AG04449 (cell line): ENCODE measurements at regions not wholly inside any gene's neighbourhood (a gene's known extent, or its start where the extent isn't known, plus 50 kb on each side); places are given as distances from the start of the nearest gene placed in this dataset.

Experiments
- CTCF ChIA-PET: fragments of 350-600 bp; formaldehyde crosslinking; extraction: SDS; loops from one replicate; lab custom pipeline; 2021; ENCODE audit warnings: antibody characterized with exemption; lab: Yijun Ruan, JAX
- POLR2A ChIA-PET: fragments of 400-600, 350-600 bp; formaldehyde crosslinking; extraction: SDS; loops from one replicate; lab custom pipeline; 2020; ENCODE audit warnings: antibody characterized with exemption, inconsistent platforms; lab: Yijun Ruan, JAX
- DNase-seq: peaks from one replicate; pipeline ENCODE4 v3.0.0-alpha.2; 2010; ENCODE audit warnings: low read depth, low spot score
- H3K4me3 ChIP-seq: 2 replicates; pipeline ENCODE4 v1.5.1; 2011; ENCODE audit warnings: low read depth, mild to moderate bottlenecking, control low read depth, low read length
- TF ChIP-seq, protein P1 (sequence below): IDR thresholded peaks from one replicate; pipeline ENCODE4 v1.5.1; 2011; ENCODE audit warnings: mild to moderate bottlenecking, moderate library complexity, low read length, control low read depth, inconsistent platforms; ENCODE audit not compliant: insufficient read depth; ENCODE audit errors: missing control alignments

DNA sequence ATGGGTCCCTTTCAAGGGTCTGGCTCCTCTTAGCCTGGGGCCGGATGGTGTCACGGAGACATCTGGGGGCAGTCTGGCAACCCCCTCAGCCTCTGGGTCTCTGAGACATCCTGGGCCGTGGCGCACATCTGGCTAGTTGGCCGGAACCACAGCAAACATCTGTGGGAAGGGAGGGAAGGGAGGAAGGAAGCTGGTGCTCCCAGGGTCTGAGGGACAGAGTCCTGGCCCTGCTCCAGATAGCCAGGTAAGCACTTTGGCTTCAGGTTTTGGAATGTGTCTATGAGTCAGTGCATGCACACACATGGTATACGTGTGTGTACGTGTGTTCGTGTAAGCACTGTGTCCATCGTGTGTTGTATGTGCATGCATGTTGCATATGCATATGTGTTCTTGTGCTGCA, 225.1 kb downstream of the MN1 start:
- TF ChIP-seq, protein P1, sequence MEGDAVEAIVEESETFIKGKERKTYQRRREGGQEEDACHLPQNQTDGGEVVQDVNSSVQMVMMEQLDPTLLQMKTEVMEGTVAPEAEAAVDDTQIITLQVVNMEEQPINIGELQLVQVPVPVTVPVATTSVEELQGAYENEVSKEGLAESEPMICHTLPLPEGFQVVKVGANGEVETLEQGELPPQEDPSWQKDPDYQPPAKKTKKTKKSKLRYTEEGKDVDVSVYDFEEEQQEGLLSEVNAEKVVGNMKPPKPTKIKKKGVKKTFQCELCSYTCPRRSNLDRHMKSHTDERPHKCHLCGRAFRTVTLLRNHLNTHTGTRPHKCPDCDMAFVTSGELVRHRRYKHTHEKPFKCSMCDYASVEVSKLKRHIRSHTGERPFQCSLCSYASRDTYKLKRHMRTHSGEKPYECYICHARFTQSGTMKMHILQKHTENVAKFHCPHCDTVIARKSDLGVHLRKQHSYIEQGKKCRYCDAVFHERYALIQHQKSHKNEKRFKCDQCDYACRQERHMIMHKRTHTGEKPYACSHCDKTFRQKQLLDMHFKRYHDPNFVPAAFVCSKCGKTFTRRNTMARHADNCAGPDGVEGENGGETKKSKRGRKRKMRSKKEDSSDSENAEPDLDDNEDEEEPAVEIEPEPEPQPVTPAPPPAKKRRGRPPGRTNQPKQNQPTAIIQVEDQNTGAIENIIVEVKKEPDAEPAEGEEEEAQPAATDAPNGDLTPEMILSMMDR = no peak
- no peak overlapping the region for H3K4me3 ChIP-seq
- ChIA-PET CTCF (interaction anchor here (0.7 to 1.3 kb wide), 2 partner anchors 9 to 75 kb away, joined by 3 to 4 read pairs; no protein-coding TSS in a partner anchor), POLR2A (no interaction called here)
- no peak for DNase-seq

DNA sequence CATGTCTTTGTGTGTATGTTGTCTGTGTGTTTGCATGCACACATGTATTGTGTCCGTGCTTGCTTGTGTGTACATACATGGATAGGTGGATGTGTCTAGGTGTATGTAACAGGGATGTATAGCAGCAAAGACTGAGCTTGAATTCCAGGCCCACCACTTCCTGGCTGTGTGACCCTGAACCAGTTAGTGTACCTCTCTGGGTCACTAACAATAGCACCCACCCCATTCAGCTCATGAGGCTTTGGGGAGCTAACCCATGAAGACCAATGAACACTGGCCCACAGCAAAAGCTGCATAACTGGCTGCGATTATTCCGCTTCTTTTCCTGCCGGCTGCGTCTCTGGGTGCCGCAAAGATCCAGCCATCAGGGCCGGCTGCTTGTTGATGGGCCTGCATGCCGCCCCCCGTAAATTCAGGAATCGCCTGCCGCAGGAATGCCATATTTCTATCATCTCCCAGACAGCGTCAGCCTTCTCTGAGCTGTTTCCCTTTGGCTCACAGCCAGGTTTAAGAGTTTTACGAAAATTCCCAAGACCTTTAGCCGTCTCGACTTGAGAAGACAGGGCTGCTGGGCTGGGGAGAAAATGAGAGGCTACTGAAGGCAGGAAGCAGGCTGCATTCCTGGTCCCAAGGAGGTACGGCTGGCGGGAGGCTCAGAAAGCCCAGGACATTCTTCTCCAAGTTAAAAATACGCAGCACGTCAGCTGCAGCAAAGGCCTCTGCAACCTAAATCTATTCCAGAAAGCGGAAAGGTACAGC, 224.6 kb downstream of the MN1 start:
- no peak for DNase-seq
- no peak overlapping the region for H3K4me3 ChIP-seq
- POLR2A ChIA-PET = no interaction called here
- CTCF ChIA-PET = interaction anchor here (0.7 to 1.3 kb wide), 2 partner anchors 10 to 74 kb away, joined by 3 to 4 read pairs; no protein-coding TSS in a partner anchor
- TF ChIP-seq, protein P1 = no peak

GRCh38 chr22:27577574-27577969, 224.0 kb downstream of the MN1 start:
- H3K4me3 ChIP-seq = no peak overlapping the region
- TF ChIP-seq, protein P1 = no peak
- DNase-seq = no peak
- ChIA-PET CTCF (interaction anchor here (1.3 kb wide), 1 partner anchor 18 kb away, joined by 3 read pairs; no protein-coding TSS in a partner anchor), POLR2A (no interaction called here)

DNA sequence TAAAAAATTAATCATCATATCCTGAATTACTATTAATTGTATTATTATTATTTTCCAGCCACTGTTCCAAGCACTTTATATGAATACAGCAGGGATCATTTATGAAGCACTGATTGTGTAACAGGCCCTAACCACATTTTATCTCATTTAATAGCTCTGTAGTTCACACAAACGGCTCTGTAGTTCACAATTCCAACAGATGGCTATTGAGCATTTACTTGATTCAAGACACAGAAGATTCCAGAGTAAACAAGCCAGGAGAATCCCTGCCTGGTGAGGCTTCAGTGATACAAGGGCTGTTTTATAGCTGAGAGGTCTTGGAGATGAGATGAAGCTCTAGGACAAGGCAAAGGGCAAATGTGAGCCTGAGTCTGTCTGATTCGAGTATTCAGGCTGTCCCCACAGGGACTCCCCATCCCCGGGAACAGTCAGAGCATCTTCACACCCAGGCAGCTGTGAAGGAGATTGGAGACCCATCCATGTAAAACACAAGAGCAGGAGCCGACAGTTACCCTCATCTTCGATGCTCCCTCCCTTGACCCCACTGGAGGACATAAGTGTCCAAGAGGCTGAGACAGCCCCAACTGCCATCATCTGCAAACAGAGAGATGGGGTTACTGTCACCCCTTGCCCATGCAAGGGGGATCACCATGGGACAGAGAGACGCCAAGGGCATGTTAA, 222.5 kb downstream of the MN1 start:
- ChIA-PET CTCF (no interaction called here), POLR2A (no interaction called here)
- TF ChIP-seq, protein P1 = no peak
- no peak overlapping the region for H3K4me3 ChIP-seq
- DNase-seq = no peak

DNA sequence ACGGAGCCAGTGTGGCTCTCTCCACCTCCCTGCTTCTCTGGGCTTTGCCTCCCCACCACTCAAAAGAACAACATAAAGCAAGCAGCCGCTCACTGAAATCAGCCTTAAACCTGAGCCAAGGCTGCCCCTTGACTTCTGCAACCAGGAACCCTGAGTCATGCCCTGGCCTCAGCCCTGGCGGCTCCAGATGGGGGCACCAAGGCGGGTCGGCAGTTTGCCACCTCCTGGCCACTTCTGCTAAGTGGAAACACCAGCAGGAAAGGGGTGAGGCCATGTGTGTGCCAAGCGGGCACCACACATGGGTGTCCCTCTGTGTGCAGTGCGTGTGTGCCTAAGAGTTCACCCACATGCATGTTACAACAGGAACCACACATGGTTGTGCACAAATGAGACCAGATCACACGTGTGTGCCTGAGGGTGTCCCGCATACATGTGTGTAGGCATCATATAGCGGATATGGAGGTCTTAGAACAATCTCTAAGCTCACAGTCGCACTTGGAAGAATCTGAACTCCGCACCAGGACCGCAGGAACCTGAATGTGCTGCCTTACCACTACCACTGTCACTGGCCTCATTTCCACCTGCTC, 221.2 kb downstream of the MN1 start:
- CTCF ChIA-PET = no interaction called here
- POLR2A ChIA-PET = no interaction called here
- H3K4me3 ChIP-seq = no peak overlapping the region
- DNase-seq = no peak
- TF ChIP-seq, protein P1 = no peak

GRCh38 chr22:27581236-27581635, 220.3 kb downstream of the MN1 start:
- POLR2A ChIA-PET = interaction anchor here (0.6 kb wide), 1 partner anchor 39 kb away, joined by 3 read pairs; no protein-coding TSS in a partner anchor
- CTCF ChIA-PET = no interaction called here
- no peak for DNase-seq
- TF ChIP-seq, protein P1 = no peak
- no peak overlapping the region for H3K4me3 ChIP-seq
